Esophagus muscularis mucosa (tissue), 4 donors: ENCODE measurements at regions not wholly inside any gene's neighbourhood (a gene's known extent, or its start where the extent isn't known, plus 50 kb on each side); places are given as distances from the start of the nearest gene placed in this dataset.

Experiments used
- DNase-seq: peaks from one replicate; pipeline ENCODE4 v3.0.0-alpha.2; 2017; ENCODE audit errors: extremely low spot score
- H3K27ac ChIP-seq, 4 donors: fragments of 200-600 bp; sonication (generic); replicated peaks in 1 of 4; 1 replicate in 3 of 4; 2 replicates in 1 of 4; pipeline ENCODE4 v1.5.1; 2016 to 2019; ENCODE audit warnings: mild to moderate bottlenecking in 1 of 4
- H3K27me3 ChIP-seq, 4 donors: fragments of 200-600 bp; sonication (generic); one replicate each; pipeline versions ENCODE4 v1.5.1 to v1.6.0; 2016 to 2019
- H3K36me3 ChIP-seq, 4 donors: fragments of 200-600 bp; sonication (generic); one replicate each; pipeline ENCODE4 v1.5.1; 2016 to 2019
- H3K4me1 ChIP-seq, 4 donors: fragments of 200-600 bp; sonication (generic); one replicate each; pipeline ENCODE4 v1.5.1; 2016 to 2019
- H3K4me3 ChIP-seq, 4 donors: fragments of 200-600 bp; sonication (generic); 1 replicate in 2 of 4; 2 replicates in 2 of 4; pipeline ENCODE4 v1.5.1; 2016 to 2019; ENCODE audit warnings: mild to moderate bottlenecking in 4 of 4, moderate library complexity in 1 of 4
- H3K9me3 ChIP-seq, 4 donors: fragments of 200-600 bp; sonication (generic); 1 replicate in 3 of 4; 2 replicates in 1 of 4; pipeline ENCODE4 v1.5.1; 2016 to 2019
- EP300 ChIP-seq: sonication (generic); formaldehyde crosslinking; IDR thresholded peaks from one replicate; pipeline ENCODE4 v1.6.1; 2017; ENCODE audit warnings: antibody characterized with exemption
- POLR2A ChIP-seq: fragments of 450-650 bp; IDR thresholded peaks from one replicate; pipeline ENCODE4 v1.6.1; 2017; ENCODE audit warnings: antibody characterized with exemption, moderate library complexity, mild to moderate bottlenecking, low read depth
- POLR2AphosphoS5 ChIP-seq, 2 donors: sonication (generic); formaldehyde crosslinking; IDR thresholded peaks; one replicate each; pipeline ENCODE4 v1.6.1; 2017; ENCODE audit warnings: antibody characterized with exemption in 2 of 2
- WGBS: methylation state at CpG from one replicate; pipeline ENCODE4 v1.1.5; 2018; 5-methylcytosine and 5-hydroxymethylcytosine counted together
- intact Hi-C: fragments of 100-400 bp; cut with DNase I; formaldehyde crosslinking; loops from one replicate; pipeline ENCODE4 v1.15.1; 2023
- TF ChIP-seq, protein P1 (sequence below), 3 experiments: fragments of 200-600 bp in 2 of 3; fragments of 450-650 bp in 1 of 3; sonication (generic) in 2 of 3; IDR thresholded peaks; one replicate each; pipeline ENCODE4 v1.5.1; 2017 to 2019; ENCODE audit warnings: antibody characterized with exemption in 3 of 3, mild to moderate bottlenecking in 2 of 3, moderate library complexity in 1 of 3

- H3K36me3 ChIP-seq: no peaks in the 10 kb centered on the region
- no peak overlapping the region for H3K27ac ChIP-seq
- H3K27me3 ChIP-seq: no peaks in the 10 kb centered on the region
- intact Hi-C loops: no loop called here
- H3K9me3 ChIP-seq: no peaks in the 10 kb centered on the region
- TF ChIP-seq POLR2A (no peak), EP300 (no peak), POLR2AphosphoS5 (IDR thresholded peaks at IDR 0.05) (no peak)
- TF ChIP-seq, protein P1, sequence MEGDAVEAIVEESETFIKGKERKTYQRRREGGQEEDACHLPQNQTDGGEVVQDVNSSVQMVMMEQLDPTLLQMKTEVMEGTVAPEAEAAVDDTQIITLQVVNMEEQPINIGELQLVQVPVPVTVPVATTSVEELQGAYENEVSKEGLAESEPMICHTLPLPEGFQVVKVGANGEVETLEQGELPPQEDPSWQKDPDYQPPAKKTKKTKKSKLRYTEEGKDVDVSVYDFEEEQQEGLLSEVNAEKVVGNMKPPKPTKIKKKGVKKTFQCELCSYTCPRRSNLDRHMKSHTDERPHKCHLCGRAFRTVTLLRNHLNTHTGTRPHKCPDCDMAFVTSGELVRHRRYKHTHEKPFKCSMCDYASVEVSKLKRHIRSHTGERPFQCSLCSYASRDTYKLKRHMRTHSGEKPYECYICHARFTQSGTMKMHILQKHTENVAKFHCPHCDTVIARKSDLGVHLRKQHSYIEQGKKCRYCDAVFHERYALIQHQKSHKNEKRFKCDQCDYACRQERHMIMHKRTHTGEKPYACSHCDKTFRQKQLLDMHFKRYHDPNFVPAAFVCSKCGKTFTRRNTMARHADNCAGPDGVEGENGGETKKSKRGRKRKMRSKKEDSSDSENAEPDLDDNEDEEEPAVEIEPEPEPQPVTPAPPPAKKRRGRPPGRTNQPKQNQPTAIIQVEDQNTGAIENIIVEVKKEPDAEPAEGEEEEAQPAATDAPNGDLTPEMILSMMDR (IDR thresholded peaks at IDR 0.05): no peak
- DNase-seq: no peak
- no peak overlapping the region for H3K4me3 ChIP-seq
- WGBS: 96% methylated on average over 2 of the region's 2 CpGs
- H3K4me1 ChIP-seq: peaks cover 0 to 3% (median 0%) of the 10 kb centered on the region in 4 donors
These were observed 133.7 kb downstream of the ACKR3 start for GRCh38 chr2:236703373-236703709.

DNA sequence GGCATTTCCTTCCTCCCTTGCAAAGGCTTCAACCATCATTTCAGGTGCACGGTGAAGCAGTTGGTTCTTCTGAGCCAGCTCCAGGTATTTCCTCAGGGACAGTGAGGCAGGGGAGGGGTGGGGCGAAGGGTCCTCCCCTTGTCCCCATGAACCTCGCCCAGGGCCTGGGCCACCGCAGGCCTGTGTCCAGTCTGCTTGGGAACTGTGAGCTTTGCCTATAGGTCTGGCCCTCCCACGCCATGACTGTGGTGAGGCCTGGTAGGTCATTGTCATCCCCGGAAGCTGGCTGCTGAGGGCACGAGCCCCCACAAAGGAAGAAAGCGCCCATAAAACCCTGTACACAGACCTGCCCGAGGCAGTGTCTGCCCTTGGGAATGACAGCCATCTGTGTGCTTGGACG, 134.3 kb downstream of the ACKR3 start:
- Histone ChIP-seq H3K9me3 (no peaks in the 10 kb centered on the region), H3K27me3 (no peaks in the 10 kb centered on the region), H3K4me3 (no peak overlapping the region), H3K36me3 (no peaks in the 10 kb centered on the region), H3K27ac (no peak overlapping the region), H3K4me1 (peaks cover 0 to 3% (median 0%) of the 10 kb centered on the region in 4 donors)
- no peak for DNase-seq
- intact Hi-C loops: no loop called here
- TF ChIP-seq, protein P1 (IDR thresholded peaks at IDR 0.05): no peak
- TF ChIP-seq EP300 (no peak), POLR2A (no peak), POLR2AphosphoS5 (IDR thresholded peaks at IDR 0.05) (no peak)
- 97% methylated on average over 7 of the region's 10 CpGs for WGBS

DNA sequence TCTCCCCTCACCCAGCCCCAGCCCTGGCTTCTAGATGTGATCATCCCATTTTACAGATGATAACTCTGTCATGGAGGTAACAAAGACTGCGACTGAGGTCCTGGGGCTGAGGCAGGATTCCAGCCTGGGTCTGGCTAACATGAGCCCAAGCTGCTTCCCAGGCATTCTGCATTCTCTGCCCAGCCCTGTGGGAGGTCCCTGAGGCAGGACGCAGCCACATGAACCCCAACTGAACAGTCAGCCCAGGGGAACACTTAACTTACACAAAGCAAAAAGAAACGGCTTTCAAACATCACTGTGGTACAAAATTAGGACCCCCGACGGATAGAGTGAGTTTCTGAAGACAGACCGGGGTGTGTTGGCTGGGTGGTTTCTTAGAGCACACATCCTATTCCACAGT, 135.3 kb downstream of the ACKR3 start:
- H3K27ac ChIP-seq: no peak overlapping the region
- H3K27me3 ChIP-seq: no peaks in the 10 kb centered on the region
- H3K9me3 ChIP-seq: no peaks in the 10 kb centered on the region
- WGBS: 84% methylated on average over 6 of the region's 6 CpGs
- no peak overlapping the region for H3K4me3 ChIP-seq
- intact Hi-C loops: no loop called here
- H3K4me1 ChIP-seq: peaks cover 0 to 3% (median 0%) of the 10 kb centered on the region in 4 donors
- H3K36me3 ChIP-seq: no peaks in the 10 kb centered on the region
- DNase-seq: no peak
- TF ChIP-seq POLR2A (no peak), EP300 (no peak), POLR2AphosphoS5 (IDR thresholded peaks at IDR 0.05) (no peak)
- TF ChIP-seq, protein P1 (IDR thresholded peaks at IDR 0.05): no peak

DNA sequence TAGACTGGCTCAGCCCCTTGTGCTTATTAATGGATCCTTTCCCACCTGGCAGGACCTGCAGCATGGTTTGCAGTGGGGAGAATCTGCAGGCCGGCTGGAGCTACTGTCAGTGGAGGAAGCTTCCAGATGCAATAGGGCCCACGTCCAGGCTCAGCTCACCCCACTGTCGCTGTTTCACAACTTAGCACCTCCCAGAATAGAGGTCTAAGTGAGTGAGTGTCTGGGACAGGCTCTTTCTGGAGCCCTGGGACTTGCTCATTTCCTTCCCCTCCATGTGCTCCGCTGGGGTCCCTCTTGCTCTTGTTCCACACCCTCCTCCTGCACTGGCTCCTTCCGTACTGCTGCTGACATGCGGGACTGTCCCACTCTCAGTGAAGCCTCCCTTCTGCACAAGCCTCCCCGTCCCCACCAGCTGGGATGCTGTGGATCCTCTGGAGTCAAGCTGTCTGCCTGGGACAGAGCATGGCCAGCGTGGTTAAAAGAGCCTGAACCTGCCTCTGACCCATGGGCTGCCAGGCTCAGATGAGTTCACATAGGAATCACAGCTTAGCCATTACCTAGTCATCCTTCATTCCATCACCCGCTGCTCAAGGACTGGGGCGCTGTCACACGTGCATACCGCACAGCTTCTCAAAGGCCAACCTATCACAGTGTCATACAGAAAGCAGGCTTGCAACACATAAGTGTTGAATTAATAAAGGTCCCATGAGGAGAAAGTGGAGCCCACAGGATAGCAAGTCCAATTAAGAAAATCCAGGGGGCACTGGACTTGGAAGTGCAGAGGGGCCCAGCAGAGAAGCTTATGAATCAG, 135.9 kb downstream of the ACKR3 start:
- H3K27ac ChIP-seq: no peak overlapping the region
- H3K36me3 ChIP-seq: no peaks in the 10 kb centered on the region
- peaks cover 0 to 3% (median 0%) of the 10 kb centered on the region in 4 donors for H3K4me1 ChIP-seq
- intact Hi-C loops: no loop called here
- WGBS: 85% methylated on average over 12 of the region's 12 CpGs
- no peak overlapping the region for H3K4me3 ChIP-seq
- no peak for DNase-seq
- no peaks in the 10 kb centered on the region for H3K9me3 ChIP-seq
- TF ChIP-seq POLR2A (no peak), EP300 (no peak), POLR2AphosphoS5 (IDR thresholded peaks at IDR 0.05) (peak in 1 of 2 donors; percentile 14)
- TF ChIP-seq, protein P1 (IDR thresholded peaks at IDR 0.05): no peak
- no peaks in the 10 kb centered on the region for H3K27me3 ChIP-seq

- H3K27me3 ChIP-seq: no peaks in the 10 kb centered on the region
- TF ChIP-seq EP300: no peak
- no peak for TF ChIP-seq POLR2AphosphoS5 (IDR thresholded peaks at IDR 0.05)
- no peak for TF ChIP-seq POLR2A
- TF ChIP-seq, protein P1 (IDR thresholded peaks at IDR 0.05): no peak
- no peaks in the 10 kb centered on the region for H3K36me3 ChIP-seq
- H3K4me3 ChIP-seq: no peak overlapping the region
- WGBS: 65% methylated on average over 6 of the region's 7 CpGs
- intact Hi-C loops: no loop called here
- H3K27ac ChIP-seq: no peak overlapping the region
- DNase-seq: no peak
- H3K9me3 ChIP-seq: no peaks in the 10 kb centered on the region
- peaks cover 0 to 3% (median 0%) of the 10 kb centered on the region in 4 donors for H3K4me1 ChIP-seq
These were observed 136.7 kb downstream of the ACKR3 start for GRCh38 chr2:236706288-236706687.
